ENCODE measurements at regions not wholly inside any gene's neighbourhood (a gene's known extent, or its start where the extent isn't known, plus 50 kb on each side); places are given as distances from the start of the nearest gene placed in this dataset.

DNA sequence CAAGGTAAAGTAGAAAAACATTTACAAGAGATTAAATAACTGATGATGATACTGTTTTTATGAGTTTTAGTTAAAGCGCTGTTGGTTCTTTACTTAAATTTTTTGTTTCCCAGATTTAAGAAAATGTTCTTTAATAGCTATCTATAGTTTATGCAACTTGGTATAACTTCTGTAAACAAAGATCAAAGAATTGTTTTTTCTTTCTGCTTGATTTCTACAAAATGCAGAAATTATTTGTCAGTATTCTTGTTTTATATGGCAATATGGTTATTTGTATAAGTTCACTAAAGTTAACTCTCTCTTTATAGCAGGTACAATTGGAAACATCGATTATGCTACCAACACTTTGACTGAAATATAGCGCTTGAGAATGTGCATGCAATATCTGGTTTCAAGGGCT, 2465.1 kb upstream of the PCDH20 start:
- in situ Hi-C loops (cut with MboI; ENCODE audit: low pct_unique_long_range_greater_than_20kb, low sequenced_read_pairs, unreplicated experiment) = no loop called here
- DNase-seq (ENCODE audit: low spot score) = no peak
- TF ChIP-seq, protein P1, sequence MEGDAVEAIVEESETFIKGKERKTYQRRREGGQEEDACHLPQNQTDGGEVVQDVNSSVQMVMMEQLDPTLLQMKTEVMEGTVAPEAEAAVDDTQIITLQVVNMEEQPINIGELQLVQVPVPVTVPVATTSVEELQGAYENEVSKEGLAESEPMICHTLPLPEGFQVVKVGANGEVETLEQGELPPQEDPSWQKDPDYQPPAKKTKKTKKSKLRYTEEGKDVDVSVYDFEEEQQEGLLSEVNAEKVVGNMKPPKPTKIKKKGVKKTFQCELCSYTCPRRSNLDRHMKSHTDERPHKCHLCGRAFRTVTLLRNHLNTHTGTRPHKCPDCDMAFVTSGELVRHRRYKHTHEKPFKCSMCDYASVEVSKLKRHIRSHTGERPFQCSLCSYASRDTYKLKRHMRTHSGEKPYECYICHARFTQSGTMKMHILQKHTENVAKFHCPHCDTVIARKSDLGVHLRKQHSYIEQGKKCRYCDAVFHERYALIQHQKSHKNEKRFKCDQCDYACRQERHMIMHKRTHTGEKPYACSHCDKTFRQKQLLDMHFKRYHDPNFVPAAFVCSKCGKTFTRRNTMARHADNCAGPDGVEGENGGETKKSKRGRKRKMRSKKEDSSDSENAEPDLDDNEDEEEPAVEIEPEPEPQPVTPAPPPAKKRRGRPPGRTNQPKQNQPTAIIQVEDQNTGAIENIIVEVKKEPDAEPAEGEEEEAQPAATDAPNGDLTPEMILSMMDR (IDR thresholded peaks at IDR 0.05; ENCODE audit: extremely low read depth, insufficient read depth, missing control alignments) = no peak

- DNase-seq (ENCODE audit: low spot score) = no peak
- in situ Hi-C loops (cut with MboI; ENCODE audit: low pct_unique_long_range_greater_than_20kb, low sequenced_read_pairs, unreplicated experiment) = no loop called here
- TF ChIP-seq, protein P1 (IDR thresholded peaks at IDR 0.05; ENCODE audit: extremely low read depth, insufficient read depth, missing control alignments) = no peak
Observed at GRCh38 chr13:63873936-63874335, 2458.3 kb upstream of the PCDH20 start.

GRCh38 chr13:63864171-63864902, 2448.7 kb upstream of the PCDH20 start:
- no peak for DNase-seq (ENCODE audit: low spot score)
- in situ Hi-C loops (cut with MboI; ENCODE audit: low pct_unique_long_range_greater_than_20kb, low sequenced_read_pairs, unreplicated experiment) = no loop called here

GRCh38 chr13:63855457-63856118, 2439.9 kb upstream of the PCDH20 start:
- no peak for DNase-seq (ENCODE audit: low spot score)
- TF ChIP-seq, protein P1 (IDR thresholded peaks at IDR 0.05; ENCODE audit: extremely low read depth, insufficient read depth, missing control alignments) = no peak
- in situ Hi-C loops (cut with MboI; ENCODE audit: low pct_unique_long_range_greater_than_20kb, low sequenced_read_pairs, unreplicated experiment) = no loop called here

More at GRCh38 chr13:63864171-63864902, 2448.7 kb upstream of the PCDH20 start:
- TF ChIP-seq, protein P1 (IDR thresholded peaks at IDR 0.05; ENCODE audit: extremely low read depth, insufficient read depth, missing control alignments) = no peak

- in situ Hi-C loops (cut with MboI; ENCODE audit: low pct_unique_long_range_greater_than_20kb, low sequenced_read_pairs, unreplicated experiment) = no loop called here
- DNase-seq (ENCODE audit: low spot score) = no peak
- TF ChIP-seq, protein P1 (IDR thresholded peaks at IDR 0.05; ENCODE audit: extremely low read depth, insufficient read depth, missing control alignments) = no peak
Observed at GRCh38 chr13:63853816-63854215, 2438.2 kb upstream of the PCDH20 start.

- TF ChIP-seq, protein P1 (IDR thresholded peaks at IDR 0.05; ENCODE audit: extremely low read depth, insufficient read depth, missing control alignments) = no peak
- in situ Hi-C loops (cut with MboI; ENCODE audit: low pct_unique_long_range_greater_than_20kb, low sequenced_read_pairs, unreplicated experiment) = no loop called here
- no peak for DNase-seq (ENCODE audit: low spot score)
Observed at GRCh38 chr13:63851526-63851925, 2435.9 kb upstream of the PCDH20 start.

All from GM13977 (cell line).